K562 (cell line): ENCODE measurements at regions not wholly inside any gene's neighbourhood (a gene's known extent, or its start where the extent isn't known, plus 50 kb on each side); places are given as distances from the start of the nearest gene placed in this dataset.

Source experiments
- ATAC-seq: fragments of 200-7000 bp; cut with Tn5 transposase; 3 replicates; pipeline ENCODE4 v1.9.1; 2020; ENCODE audit warnings: moderate library complexity
- BruUV-seq: library from RNA; stranded (reverse); fragments of 400-500 nt; replicated peaks from 2 replicates; lab custom pipeline; 2021; lab: Mats Ljungman, UMichigan
- CTCF ChIA-PET: fragments of 300-600 bp; formaldehyde crosslinking; extraction: SDS; loops from one replicate; lab custom pipeline; 2021; ENCODE audit warnings: low intra/inter-chr PET ratio; lab: Yijun Ruan, JAX
- POLR2A ChIA-PET: fragments of 300-600, 350-650 bp; sonication (Branson Sonifier 250); formaldehyde crosslinking; extraction: SDS; loops from one replicate; lab custom pipeline; 2021; ENCODE audit warnings: antibody characterized with exemption, inconsistent platforms; lab: Yijun Ruan, JAX
- DNase-seq, 4 experiments: peaks; one replicate each; pipeline versions ENCODE4 v3.0.0 to v3.0.0-alpha.2; 2011 to 2018; ENCODE audit warnings: low spot score in 3 of 4, mixed read lengths in 3 of 4; ENCODE audit errors: extremely low read depth in 1 of 4
- FAIRE-seq: peaks from 2 replicates; lab custom pipeline; 2011; peaks lifted over from hg19 to GRCh38; lab: Jason Lieb, UNC
- H2AFZ ChIP-seq: 2 replicates; pipeline ENCODE4 v1.6.0; 2011; ENCODE audit warnings: low read depth, low read length, control low read depth, inconsistent platforms
- H3K27ac ChIP-seq: fragments of 200-600 bp; 3 replicates; pipeline ENCODE4 v1.8.0; 2011; ENCODE audit warnings: low read depth, mild to moderate bottlenecking, control low read depth, inconsistent platforms, low read length, moderate library complexity, mixed read lengths; ENCODE audit errors: extremely low read depth
- H3K27me3 ChIP-seq, 2 experiments: fragments of 300-600 bp in 1 of 2; 2 replicates in 1 of 2; 3 replicates in 1 of 2; pipeline versions ENCODE4 v1.6.0 to v1.8.0; 2011; ENCODE audit warnings: inconsistent platforms in 2 of 2, low read length in 2 of 2, mild to moderate bottlenecking in 1 of 2, mixed read lengths in 1 of 2, moderate library complexity in 1 of 2; ENCODE audit not compliant: control insufficient read depth in 2 of 2, insufficient read depth in 2 of 2
- H3K36me3 ChIP-seq: fragments of 300-600 bp; 3 replicates; pipeline ENCODE4 v1.8.0; 2011; ENCODE audit warnings: mild to moderate bottlenecking, low read length, inconsistent platforms; ENCODE audit not compliant: control insufficient read depth, insufficient read depth
- H3K4me1 ChIP-seq, 2 experiments: fragments of 200-600 bp in 1 of 2; replicated peaks in 1 of 2; 2 replicates in 1 of 2; 3 replicates in 1 of 2; pipeline versions ENCODE4 v1.5.1 to v1.8.0; 2011; ENCODE audit warnings: inconsistent platforms in 2 of 2, low read length in 2 of 2, mild to moderate bottlenecking in 1 of 2, mixed read lengths in 1 of 2, moderate library complexity in 1 of 2; ENCODE audit not compliant: control insufficient read depth in 2 of 2, insufficient read depth in 2 of 2
- H3K4me2 ChIP-seq: 2 replicates; pipeline ENCODE4 v1.6.1; 2011; ENCODE audit warnings: low read length, control low read depth, inconsistent platforms, mixed read lengths; ENCODE audit not compliant: insufficient read depth
- H3K4me3 ChIP-seq: fragments of 200-600 bp; sonication (generic), shearing (Covaris generic); 2 replicates; pipeline ENCODE4 v1.5.1; 2016; ENCODE audit warnings: control low read depth, inconsistent platforms
- H3K79me2 ChIP-seq: fragments of 200-600 bp; 3 replicates; pipeline ENCODE4 v1.8.0; 2011; ENCODE audit warnings: low read length, inconsistent platforms; ENCODE audit not compliant: control insufficient read depth, insufficient read depth
- H3K9ac ChIP-seq, 2 experiments: 2 replicates each; pipeline versions ENCODE4 v1.6.0 to v1.6.1; 2011; ENCODE audit warnings: low read depth in 2 of 2, low read length in 2 of 2, control low read depth in 1 of 2, inconsistent platforms in 1 of 2, mild to moderate bottlenecking in 1 of 2, mixed read lengths in 1 of 2; ENCODE audit not compliant: insufficient read depth in 1 of 2
- H3K9me1 ChIP-seq: one replicate; pipeline ENCODE4 v1.6.0; 2011; ENCODE audit warnings: inconsistent platforms, mild to moderate bottlenecking, low read length, moderate library complexity; ENCODE audit not compliant: control insufficient read depth, insufficient read depth
- H3K9me3 ChIP-seq: replicated peaks from 2 replicates; pipeline ENCODE4 v1.5.1; 2011; ENCODE audit warnings: low read depth, low read length, inconsistent platforms; ENCODE audit not compliant: control insufficient read depth, insufficient read depth
- H4K20me1 ChIP-seq: replicated peaks from 2 replicates; pipeline ENCODE4 v1.6.1; 2011; ENCODE audit warnings: low read length, inconsistent platforms, mixed read lengths; ENCODE audit not compliant: control insufficient read depth, insufficient read depth
- ARID2 ChIP-seq: fragments of 450-650 bp; IDR thresholded peaks from 2 replicates; pipeline ENCODE4 v1.6.1; 2017; ENCODE audit warnings: antibody characterized with exemption, mild to moderate bottlenecking
- E2F1 ChIP-seq: sonication (generic); formaldehyde crosslinking; IDR thresholded peaks from 2 replicates; pipeline ENCODE4 v1.8.1; 2023; ENCODE audit warnings: mild to moderate bottlenecking, missing genetic modification reagents, moderate library complexity
- ERF ChIP-seq: fragments of 450-650 bp; formaldehyde crosslinking; IDR thresholded peaks from 2 replicates; pipeline ENCODE4 v1.4.0; 2020; ENCODE audit warnings: mild to moderate bottlenecking, mixed read lengths
- FIP1L1 ChIP-seq: fragments of 200-400 bp; formaldehyde crosslinking; IDR thresholded peaks from 2 replicates; pipeline ENCODE4 v1.6.1; 2018; ENCODE audit warnings: mild to moderate bottlenecking, low read depth, low read length; ENCODE audit not compliant: poor library complexity, severe bottlenecking
- GABPB1 ChIP-seq: sonication (generic); formaldehyde crosslinking; IDR thresholded peaks from 2 replicates; pipeline ENCODE4 v1.8.0; 2022; ENCODE audit warnings: mild to moderate bottlenecking, missing genetic modification reagents
- MAFG ChIP-seq: fragments of 450-650 bp; conservative IDR thresholded peaks from 2 replicates; pipeline ENCODE4 v1.6.1; 2016; ENCODE audit warnings: missing genetic modification characterization, missing compliant biosample characterization
- MEIS2 ChIP-seq: fragments of 450-650 bp; IDR thresholded peaks from 2 replicates; pipeline ENCODE4 v1.6.1; 2014; ENCODE audit warnings: mild to moderate bottlenecking; ENCODE audit not compliant: partially characterized antibody
- MTA3 ChIP-seq: fragments of 450-650 bp; formaldehyde crosslinking; IDR thresholded peaks from 2 replicates; pipeline ENCODE4 v1.6.1; 2017; ENCODE audit warnings: mild to moderate bottlenecking, borderline replicate concordance
- NR2C2 ChIP-seq, 2 experiments: fragments of 200-800 bp in 1 of 2; sonication (Bioruptor generic) in 1 of 2; sonication (generic) in 1 of 2; formaldehyde crosslinking in 1 of 2; IDR thresholded peaks; 2 replicates each; pipeline versions ENCODE4 v1.6.1 to v1.8.0; 2016 to 2022; ENCODE audit warnings: mild to moderate bottlenecking in 1 of 2, missing compliant biosample characterization in 1 of 2, missing genetic modification characterization in 1 of 2, missing genetic modification reagents in 1 of 2
- NR2F6 ChIP-seq: fragments of 450-650 bp; formaldehyde crosslinking; IDR thresholded peaks from 2 replicates; pipeline ENCODE4 v1.4.0; 2020; ENCODE audit warnings: mild to moderate bottlenecking
- STAT5B ChIP-seq: fragments of 250-450 bp; sonication (Bioruptor Pico); IDR thresholded peaks from 2 replicates; pipeline ENCODE4 v1.8.0; 2021; ENCODE audit warnings: mild to moderate bottlenecking, inconsistent platforms
- ZNF3 ChIP-seq: fragments of 250-450 bp; sonication (Bioruptor Pico); IDR thresholded peaks from 2 replicates; pipeline ENCODE4 v1.5.0; 2021; ENCODE audit warnings: mild to moderate bottlenecking, moderate library complexity
- ZNF507 ChIP-seq: conservative IDR thresholded peaks from 2 replicates; pipeline ENCODE4 v1.6.1; 2017; ENCODE audit warnings: missing genetic modification characterization, missing compliant biosample characterization
- ZNF830 ChIP-seq: fragments of 250-450 bp; sonication (Bioruptor Pico); IDR thresholded peaks from 2 replicates; pipeline ENCODE4 v1.5.0; 2021; ENCODE audit warnings: mild to moderate bottlenecking
- WGBS: fragments of 100-300 bp; shearing (Covaris generic); methylation state at CpG from one replicate; pipeline ENCODE4 v1.1.6; 2016; ENCODE audit warnings: low coverage, mixed read lengths; ENCODE audit not compliant: insufficient coverage; ENCODE audit errors: missing lambda C conversion rate; 5-methylcytosine and 5-hydroxymethylcytosine counted together
- in situ Hi-C: fragments of 300-500 bp; cut with MboI; formaldehyde crosslinking; loops from 4 replicates; pipeline ENCODE4 v1.15.0; 2018; ENCODE audit warnings: inconsistent platforms, mixed read lengths
- intact Hi-C: fragments of 100-400 bp; cut with micrococcal nuclease; formaldehyde crosslinking; loops from 2 replicates; pipeline ENCODE4 v1.14.2; 2022
- TF ChIP-seq, protein P1 (sequence below), 2 experiments: fragments of 150-350 bp in 1 of 2; IDR thresholded peaks; 2 replicates each; pipeline ENCODE4 v1.6.1; 2012 to 2016; ENCODE audit warnings: low read depth in 2 of 2, low read length in 2 of 2, mild to moderate bottlenecking in 1 of 2, moderate library complexity in 1 of 2

DNA sequence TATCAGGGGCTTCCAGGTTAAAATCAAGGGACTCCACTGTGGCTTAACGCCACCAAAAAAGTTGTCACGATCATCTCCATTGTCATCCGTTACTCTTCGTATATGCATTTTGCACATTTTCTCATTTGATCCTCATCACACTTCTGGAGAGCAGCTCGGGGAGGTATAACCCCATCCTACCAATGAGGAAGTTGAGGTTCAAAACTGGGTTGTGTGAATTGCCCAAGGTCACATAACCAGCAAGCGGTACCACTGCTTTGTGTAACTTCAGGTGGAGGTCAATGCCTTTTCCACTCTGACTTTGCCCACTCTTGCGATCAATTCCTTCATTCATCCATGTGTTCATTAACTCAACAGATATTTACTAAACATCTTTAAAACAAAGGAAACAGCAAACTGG lies 71.1 kb upstream of the CCND2 start:
- CTCF ChIA-PET = no interaction called here
- BruUV-seq = no TSS peak
- peaks cover 23 to 48% of the 10 kb centered on the region in 2 experiments for H3K27me3 ChIP-seq
- no peak overlapping the region for H2AFZ ChIP-seq
- H3K4me1 ChIP-seq = no peaks in the 10 kb centered on the region
- POLR2A ChIA-PET = no interaction called here
- H4K20me1 ChIP-seq = no peaks in the 10 kb centered on the region
- H3K9me3 ChIP-seq = no peaks in the 10 kb centered on the region
- TF ChIP-seq FIP1L1 (no peak), ZNF507 (no peak), E2F1 (no peak), STAT5B (CRISPR knock-in tag) (no peak), MAFG (no peak), NR2C2 (CRISPR knock-in tag; IDR thresholded peaks at IDR 0.05) (no peak), NR2C2 (tag; IDR thresholded peaks at IDR 0.05) (no peak), MEIS2 (no peak), NR2F6 (no peak), GABPB1 (no peak), ZNF830 (CRISPR knock-in tag) (no peak), MTA3 (no peak), ZNF3 (CRISPR knock-in tag) (no peak), ERF (no peak), ARID2 (no peak)
- TF ChIP-seq, protein P1, sequence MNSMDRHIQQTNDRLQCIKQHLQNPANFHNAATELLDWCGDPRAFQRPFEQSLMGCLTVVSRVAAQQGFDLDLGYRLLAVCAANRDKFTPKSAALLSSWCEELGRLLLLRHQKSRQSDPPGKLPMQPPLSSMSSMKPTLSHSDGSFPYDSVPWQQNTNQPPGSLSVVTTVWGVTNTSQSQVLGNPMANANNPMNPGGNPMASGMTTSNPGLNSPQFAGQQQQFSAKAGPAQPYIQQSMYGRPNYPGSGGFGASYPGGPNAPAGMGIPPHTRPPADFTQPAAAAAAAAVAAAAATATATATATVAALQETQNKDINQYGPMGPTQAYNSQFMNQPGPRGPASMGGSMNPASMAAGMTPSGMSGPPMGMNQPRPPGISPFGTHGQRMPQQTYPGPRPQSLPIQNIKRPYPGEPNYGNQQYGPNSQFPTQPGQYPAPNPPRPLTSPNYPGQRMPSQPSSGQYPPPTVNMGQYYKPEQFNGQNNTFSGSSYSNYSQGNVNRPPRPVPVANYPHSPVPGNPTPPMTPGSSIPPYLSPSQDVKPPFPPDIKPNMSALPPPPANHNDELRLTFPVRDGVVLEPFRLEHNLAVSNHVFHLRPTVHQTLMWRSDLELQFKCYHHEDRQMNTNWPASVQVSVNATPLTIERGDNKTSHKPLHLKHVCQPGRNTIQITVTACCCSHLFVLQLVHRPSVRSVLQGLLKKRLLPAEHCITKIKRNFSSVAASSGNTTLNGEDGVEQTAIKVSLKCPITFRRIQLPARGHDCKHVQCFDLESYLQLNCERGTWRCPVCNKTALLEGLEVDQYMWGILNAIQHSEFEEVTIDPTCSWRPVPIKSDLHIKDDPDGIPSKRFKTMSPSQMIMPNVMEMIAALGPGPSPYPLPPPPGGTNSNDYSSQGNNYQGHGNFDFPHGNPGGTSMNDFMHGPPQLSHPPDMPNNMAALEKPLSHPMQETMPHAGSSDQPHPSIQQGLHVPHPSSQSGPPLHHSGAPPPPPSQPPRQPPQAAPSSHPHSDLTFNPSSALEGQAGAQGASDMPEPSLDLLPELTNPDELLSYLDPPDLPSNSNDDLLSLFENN (IDR thresholded peaks at IDR 0.05; ENCODE audit: low read depth in 2 of 2, low read length in 2 of 2) = no peak
- in situ Hi-C loops (no loop called here), intact Hi-C loops (no loop called here)
- H3K79me2 ChIP-seq = no peaks in the 10 kb centered on the region
- H3K4me3 ChIP-seq = no peak overlapping the region
- H3K36me3 ChIP-seq = no peaks in the 10 kb centered on the region
- H3K27ac ChIP-seq = no peak overlapping the region
- no peaks in the 10 kb centered on the region for H3K9me1 ChIP-seq
- FAIRE-seq = no peak
- DNase-seq = no peak
- H3K9ac ChIP-seq = no peak overlapping the region
- 8% methylated on average over 7 of the region's 7 CpGs for WGBS
- no peak for ATAC-seq
- no peak overlapping the region for H3K4me2 ChIP-seq
